ENCODE measurements at regions not wholly inside any gene's neighbourhood (a gene's known extent, or its start where the extent isn't known, plus 50 kb on each side); places are given as distances from the start of the nearest gene placed in this dataset.

DNA sequence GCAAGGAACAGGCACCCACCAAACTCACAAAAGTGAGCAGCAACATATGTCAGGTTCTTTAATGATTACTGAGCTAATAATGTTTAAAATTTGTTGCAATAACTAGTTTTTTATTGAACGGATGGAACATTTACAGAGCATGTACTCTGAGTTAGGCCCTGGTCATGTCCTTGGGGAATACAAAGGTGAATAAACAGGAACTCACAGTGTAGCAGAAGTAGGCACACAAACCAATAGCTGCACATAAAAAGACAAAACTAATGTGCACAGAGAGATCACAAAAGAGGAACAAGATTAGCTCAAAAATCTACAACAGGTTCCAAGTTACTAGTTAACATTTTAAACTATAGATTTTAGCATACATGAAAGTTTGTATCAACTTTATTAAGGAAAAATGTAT lies 505.3 kb upstream of the PPP2R3A start:
- no peak for TF ChIP-seq EZH2 (IDR thresholded peaks at IDR 0.05; ENCODE audit: low read length, missing control alignments)
- TF ChIP-seq, protein P1, sequence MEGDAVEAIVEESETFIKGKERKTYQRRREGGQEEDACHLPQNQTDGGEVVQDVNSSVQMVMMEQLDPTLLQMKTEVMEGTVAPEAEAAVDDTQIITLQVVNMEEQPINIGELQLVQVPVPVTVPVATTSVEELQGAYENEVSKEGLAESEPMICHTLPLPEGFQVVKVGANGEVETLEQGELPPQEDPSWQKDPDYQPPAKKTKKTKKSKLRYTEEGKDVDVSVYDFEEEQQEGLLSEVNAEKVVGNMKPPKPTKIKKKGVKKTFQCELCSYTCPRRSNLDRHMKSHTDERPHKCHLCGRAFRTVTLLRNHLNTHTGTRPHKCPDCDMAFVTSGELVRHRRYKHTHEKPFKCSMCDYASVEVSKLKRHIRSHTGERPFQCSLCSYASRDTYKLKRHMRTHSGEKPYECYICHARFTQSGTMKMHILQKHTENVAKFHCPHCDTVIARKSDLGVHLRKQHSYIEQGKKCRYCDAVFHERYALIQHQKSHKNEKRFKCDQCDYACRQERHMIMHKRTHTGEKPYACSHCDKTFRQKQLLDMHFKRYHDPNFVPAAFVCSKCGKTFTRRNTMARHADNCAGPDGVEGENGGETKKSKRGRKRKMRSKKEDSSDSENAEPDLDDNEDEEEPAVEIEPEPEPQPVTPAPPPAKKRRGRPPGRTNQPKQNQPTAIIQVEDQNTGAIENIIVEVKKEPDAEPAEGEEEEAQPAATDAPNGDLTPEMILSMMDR (conservative IDR thresholded peaks at IDR 0.05 in 1 of 2, IDR thresholded peaks at IDR 0.05 in 1 of 2; ENCODE audit: low read depth in 1 of 2, low read length in 2 of 2): no peak
- no peak overlapping the region for H3K27ac ChIP-seq (ENCODE audit: insufficient read depth, low read length)
- no peaks in the 10 kb centered on the region for H4K20me1 ChIP-seq (ENCODE audit: control insufficient read depth, extremely low read depth, insufficient read depth, low read length)
- no peak overlapping the region for H3K9ac ChIP-seq (ENCODE audit: insufficient read depth, low read length)
- no peak for DNase-seq (ENCODE audit: low read depth in 2 of 2)
- no peaks in the 10 kb centered on the region for H3K27me3 ChIP-seq (ENCODE audit: control insufficient read depth, insufficient read depth, low read length)
- H3K4me1 ChIP-seq (ENCODE audit: control insufficient read depth, extremely low read depth, insufficient read depth, low read length): no peaks in the 10 kb centered on the region
- no peak overlapping the region for H3K4me2 ChIP-seq (ENCODE audit: extremely low read depth, insufficient read depth, low read length)
- no peaks in the 10 kb centered on the region for H3K9me3 ChIP-seq (ENCODE audit: control insufficient read depth, insufficient read depth, low read depth, low read length)
- no peak overlapping the region for H3K4me3 ChIP-seq (replicated peaks in 1 of 4; ENCODE audit: control extremely low read depth in 1 of 4, insufficient read depth in 1 of 4, low read depth in 3 of 4, low read length in 4 of 4)
- H2AFZ ChIP-seq (ENCODE audit: low read length): no peak overlapping the region
- H3K36me3 ChIP-seq (ENCODE audit: control insufficient read depth, insufficient read depth, low read length): no peaks in the 10 kb centered on the region
- no peaks in the 10 kb centered on the region for H3K79me2 ChIP-seq (ENCODE audit: control insufficient read depth, insufficient read depth, low read length)

DNA sequence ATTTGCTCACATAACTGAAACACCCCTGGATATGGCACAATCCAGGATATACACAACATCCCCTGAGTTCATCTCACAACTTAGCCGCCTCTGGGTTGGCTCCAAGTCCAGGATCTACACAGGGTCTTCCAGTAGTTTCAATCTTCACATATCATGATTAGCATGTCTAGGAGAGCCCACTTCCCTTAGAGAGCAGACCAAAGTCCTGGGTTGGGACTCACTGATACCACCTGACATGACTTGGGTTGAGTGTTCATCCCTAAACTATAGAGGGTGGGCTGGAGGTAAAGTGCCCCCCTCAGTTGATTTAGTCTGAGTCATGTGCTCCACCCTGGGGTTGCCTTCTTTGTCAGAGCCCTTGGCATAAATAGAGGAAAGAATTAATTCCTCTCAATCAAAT lies 493.6 kb upstream of the PPP2R3A start:
- no peaks in the 10 kb centered on the region for H3K36me3 ChIP-seq (ENCODE audit: control insufficient read depth, insufficient read depth, low read length)
- no peak overlapping the region for H3K4me2 ChIP-seq (ENCODE audit: extremely low read depth, insufficient read depth, low read length)
- H3K27me3 ChIP-seq (ENCODE audit: control insufficient read depth, insufficient read depth, low read length): no peaks in the 10 kb centered on the region
- H3K9ac ChIP-seq (ENCODE audit: insufficient read depth, low read length): no peak overlapping the region
- no peak overlapping the region for H3K27ac ChIP-seq (ENCODE audit: insufficient read depth, low read length)
- TF ChIP-seq, protein P1 (conservative IDR thresholded peaks at IDR 0.05 in 1 of 2, IDR thresholded peaks at IDR 0.05 in 1 of 2; ENCODE audit: low read depth in 1 of 2, low read length in 2 of 2): no peak
- TF ChIP-seq EZH2 (IDR thresholded peaks at IDR 0.05; ENCODE audit: low read length, missing control alignments): no peak
- H4K20me1 ChIP-seq (ENCODE audit: control insufficient read depth, extremely low read depth, insufficient read depth, low read length): no peaks in the 10 kb centered on the region
- H3K79me2 ChIP-seq (ENCODE audit: control insufficient read depth, insufficient read depth, low read length): no peaks in the 10 kb centered on the region
- no peak for DNase-seq (ENCODE audit: low read depth in 2 of 2)
- H3K4me1 ChIP-seq (ENCODE audit: control insufficient read depth, extremely low read depth, insufficient read depth, low read length): no peaks in the 10 kb centered on the region
- no peak overlapping the region for H3K4me3 ChIP-seq (replicated peaks in 1 of 4; ENCODE audit: control extremely low read depth in 1 of 4, insufficient read depth in 1 of 4, low read depth in 3 of 4, low read length in 4 of 4)
- H3K9me3 ChIP-seq (ENCODE audit: control insufficient read depth, insufficient read depth, low read depth, low read length): no peaks in the 10 kb centered on the region
- no peak overlapping the region for H2AFZ ChIP-seq (ENCODE audit: low read length)

DNA sequence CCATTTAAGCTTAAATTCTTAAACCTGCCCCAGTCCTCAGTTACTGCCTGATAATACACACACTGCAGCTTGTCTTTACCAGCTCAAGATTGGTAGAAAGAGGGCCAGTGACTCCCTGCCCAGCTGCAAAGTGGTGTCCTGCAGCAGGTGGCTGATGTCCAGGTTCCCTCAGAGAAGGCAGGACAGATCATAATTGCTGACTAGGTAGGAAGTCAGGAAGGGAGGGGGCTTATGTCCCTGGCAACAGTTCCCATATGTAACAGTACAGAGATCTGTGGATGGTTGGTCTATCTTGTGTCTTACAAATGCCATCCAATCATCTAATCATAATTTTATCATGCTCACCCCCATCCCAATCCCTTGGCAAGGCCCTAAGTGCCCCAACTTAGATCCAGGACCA lies 492.1 kb upstream of the PPP2R3A start:
- Histone ChIP-seq H3K4me1 (ENCODE audit: control insufficient read depth, extremely low read depth, insufficient read depth, low read length) (no peaks in the 10 kb centered on the region), H3K9ac (ENCODE audit: insufficient read depth, low read length) (no peak overlapping the region)

More for the DNA sequence above, 492.1 kb upstream of the PPP2R3A start:
- no peaks in the 10 kb centered on the region for H4K20me1 ChIP-seq (ENCODE audit: control insufficient read depth, extremely low read depth, insufficient read depth, low read length)
- no peaks in the 10 kb centered on the region for H3K79me2 ChIP-seq (ENCODE audit: control insufficient read depth, insufficient read depth, low read length)
- no peak overlapping the region for H3K4me3 ChIP-seq (replicated peaks in 1 of 4; ENCODE audit: control extremely low read depth in 1 of 4, insufficient read depth in 1 of 4, low read depth in 3 of 4, low read length in 4 of 4)
- no peaks in the 10 kb centered on the region for H3K27me3 ChIP-seq (ENCODE audit: control insufficient read depth, insufficient read depth, low read length)
- H2AFZ ChIP-seq (ENCODE audit: low read length): no peak overlapping the region
- H3K9me3 ChIP-seq (ENCODE audit: control insufficient read depth, insufficient read depth, low read depth, low read length): no peaks in the 10 kb centered on the region
- TF ChIP-seq, protein P1 (conservative IDR thresholded peaks at IDR 0.05 in 1 of 2, IDR thresholded peaks at IDR 0.05 in 1 of 2; ENCODE audit: low read depth in 1 of 2, low read length in 2 of 2): no peak
- no peak for TF ChIP-seq EZH2 (IDR thresholded peaks at IDR 0.05; ENCODE audit: low read length, missing control alignments)
- no peak overlapping the region for H3K27ac ChIP-seq (ENCODE audit: insufficient read depth, low read length)
- no peak overlapping the region for H3K4me2 ChIP-seq (ENCODE audit: extremely low read depth, insufficient read depth, low read length)
- no peak for DNase-seq (ENCODE audit: low read depth in 2 of 2)
- H3K36me3 ChIP-seq (ENCODE audit: control insufficient read depth, insufficient read depth, low read length): no peaks in the 10 kb centered on the region
